Neuronal stem cell (in vitro differentiated cells): ENCODE measurements at regions not wholly inside any gene's neighbourhood (a gene's known extent, or its start where the extent isn't known, plus 50 kb on each side); places are given as distances from the start of the nearest gene placed in this dataset.

Experiments
- DNase-seq: peaks from one replicate; pipeline ENCODE4 v3.0.0-alpha.2; 2013; ENCODE audit warnings: low spot score
- H2AFZ ChIP-seq: one replicate; pipeline ENCODE4 v1.6.1; 2013; ENCODE audit warnings: mild to moderate bottlenecking, low read length, inconsistent platforms
- H2AK5ac ChIP-seq: 2 replicates; pipeline ENCODE4 v1.6.1; 2013; ENCODE audit warnings: low read depth, mild to moderate bottlenecking, inconsistent platforms, low read length, moderate library complexity, mixed read lengths
- H2BK120ac ChIP-seq: 2 replicates; pipeline ENCODE4 v1.6.1; 2013; ENCODE audit warnings: low read depth, mild to moderate bottlenecking, inconsistent platforms, low read length, moderate library complexity, mixed read lengths
- H2BK12ac ChIP-seq: one replicate; pipeline ENCODE4 v1.6.1; 2013; ENCODE audit warnings: low read length, inconsistent platforms
- H2BK15ac ChIP-seq: 2 replicates; pipeline ENCODE4 v1.6.1; 2013; ENCODE audit warnings: mild to moderate bottlenecking, low read length, inconsistent platforms, mixed read lengths
- H2BK5ac ChIP-seq: one replicate; pipeline ENCODE4 v1.6.1; 2013; ENCODE audit warnings: inconsistent platforms, mild to moderate bottlenecking, low read length, moderate library complexity
- H3K14ac ChIP-seq: one replicate; pipeline ENCODE4 v1.6.1; 2013; ENCODE audit warnings: low read length, inconsistent platforms
- H3K18ac ChIP-seq: 2 replicates; pipeline ENCODE4 v1.6.1; 2013; ENCODE audit warnings: low read length, inconsistent platforms
- H3K23ac ChIP-seq: 2 replicates; pipeline ENCODE4 v1.6.1; 2013; ENCODE audit warnings: low read depth, mild to moderate bottlenecking, mixed read lengths, low read length, inconsistent platforms; ENCODE audit not compliant: poor library complexity
- H3K27ac ChIP-seq: replicated peaks from 3 replicates; pipeline ENCODE4 v1.5.1; 2013; ENCODE audit warnings: low read length, inconsistent platforms
- H3K27me3 ChIP-seq, 3 experiments: 2 replicates each; pipeline ENCODE4 v1.6.1; 2013; ENCODE audit warnings: low read length in 3 of 3, mild to moderate bottlenecking in 2 of 3, inconsistent platforms in 1 of 3, low read depth in 1 of 3, mixed read lengths in 1 of 3, moderate library complexity in 1 of 3; ENCODE audit not compliant: control insufficient read depth in 3 of 3, insufficient read depth in 3 of 3
- H3K36me3 ChIP-seq, 2 donors: replicated peaks in 1 of 2; 2 replicates each; pipeline ENCODE4 v1.6.1; 2013; ENCODE audit warnings: low read length in 2 of 2; ENCODE audit not compliant: control insufficient read depth in 2 of 2, insufficient read depth in 2 of 2
- H3K4ac ChIP-seq: 2 replicates; pipeline ENCODE4 v1.6.1; 2013; ENCODE audit warnings: inconsistent platforms, mild to moderate bottlenecking, low read length, moderate library complexity
- H3K4me1 ChIP-seq, 2 donors: 1 replicate in 1 of 2; 2 replicates in 1 of 2; pipeline ENCODE4 v1.6.1; 2013; ENCODE audit warnings: low read length in 2 of 2, low read depth in 1 of 2; ENCODE audit not compliant: control insufficient read depth in 2 of 2, insufficient read depth in 1 of 2
- H3K4me2 ChIP-seq: one replicate; pipeline ENCODE4 v1.6.1; 2013; ENCODE audit warnings: mild to moderate bottlenecking, low read length, inconsistent platforms; ENCODE audit not compliant: insufficient read depth, poor library complexity, severe bottlenecking
- H3K4me3 ChIP-seq, 2 donors: 2 replicates each; pipeline ENCODE4 v1.5.1; 2013; ENCODE audit warnings: low read length in 2 of 2, mild to moderate bottlenecking in 2 of 2, inconsistent platforms in 1 of 2, moderate library complexity in 1 of 2
- H3K79me1 ChIP-seq: one replicate; pipeline ENCODE4 v1.6.1; 2013; ENCODE audit warnings: low read depth, mild to moderate bottlenecking, inconsistent platforms, low read length, moderate library complexity
- H3K9ac ChIP-seq: one replicate; pipeline ENCODE4 v1.6.1; 2013; ENCODE audit warnings: mild to moderate bottlenecking, low read depth, low read length, inconsistent platforms; ENCODE audit not compliant: poor library complexity
- H3K9me3 ChIP-seq, 2 donors: replicated peaks in 1 of 2; 2 replicates each; pipeline versions ENCODE3 to v1.6.1; 2013; ENCODE audit warnings: low read length in 2 of 2, mild to moderate bottlenecking in 2 of 2, inconsistent platforms in 1 of 2, low read depth in 1 of 2, mixed read lengths in 1 of 2, moderate library complexity in 1 of 2; ENCODE audit not compliant: control insufficient read depth in 2 of 2, insufficient read depth in 1 of 2
- H4K8ac ChIP-seq: one replicate; pipeline ENCODE4 v1.6.1; 2013; ENCODE audit warnings: low read depth, mild to moderate bottlenecking, inconsistent platforms, low read length, moderate library complexity
- H4K91ac ChIP-seq: one replicate; pipeline ENCODE4 v1.6.1; 2013; ENCODE audit warnings: low read length, low read depth, mild to moderate bottlenecking, inconsistent platforms; ENCODE audit not compliant: poor library complexity
- WGBS, 2 donors: extraction: QIAGEN DNeasy Blood & Tissue Kit; methylation state at CpG; one replicate each; pipeline ENCODE4 v1.1.7; 2013; ENCODE audit warnings: missing lambda C conversion rate in 2 of 2, mixed read lengths in 1 of 2; ENCODE audit not compliant: insufficient read length in 2 of 2, insufficient replicate concordance in 1 of 2; ENCODE audit errors: extremely low coverage in 2 of 2; 5-methylcytosine and 5-hydroxymethylcytosine counted together

DNA sequence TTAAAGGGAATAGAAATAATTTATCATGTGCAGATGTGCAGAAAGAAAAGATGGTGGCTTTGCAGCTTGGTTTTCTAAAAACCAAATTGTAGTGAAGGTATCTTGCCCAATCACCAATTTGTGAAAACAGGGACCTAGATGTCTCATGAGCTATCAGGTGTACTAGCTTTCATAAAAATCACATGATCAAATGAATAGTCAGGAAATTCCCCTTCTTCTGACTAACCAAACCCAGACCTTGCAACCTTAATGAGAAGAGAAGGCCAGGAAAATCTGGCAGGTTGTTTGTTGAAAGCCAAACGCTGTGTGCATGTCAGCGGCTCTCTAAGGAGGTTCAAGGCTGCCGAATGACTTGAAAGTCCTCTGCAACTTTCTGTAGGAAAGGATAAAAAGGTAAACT is 304.4 kb upstream of the NRP1 start:
- Histone ChIP-seq H3K4me1 (no peaks in the 10 kb centered on the region), H3K14ac (no peak overlapping the region), H3K18ac (no peak overlapping the region), H2BK120ac (no peak overlapping the region), H2BK15ac (no peak overlapping the region), H3K4ac (no peak overlapping the region), H2BK5ac (no peak overlapping the region), H2AFZ (no peak overlapping the region), H4K8ac (no peak overlapping the region), H3K36me3 (no peaks in the 10 kb centered on the region), H3K9ac (no peak overlapping the region), H3K27ac (no peak overlapping the region), H3K79me1 (no peaks in the 10 kb centered on the region), H3K23ac (no peak overlapping the region), H3K9me3 (peaks cover 0 to 4% of the 10 kb centered on the region in 2 donors), H3K27me3 (no peaks in the 10 kb centered on the region), H3K4me3 (no peak overlapping the region), H2AK5ac (no peak overlapping the region), H2BK12ac (no peak overlapping the region), H3K4me2 (no peak overlapping the region), H4K91ac (no peak overlapping the region)
- DNase-seq: no peak
- WGBS, 2 donors: no CpG with 5 or more reads among the region's 3 CpGs

DNA sequence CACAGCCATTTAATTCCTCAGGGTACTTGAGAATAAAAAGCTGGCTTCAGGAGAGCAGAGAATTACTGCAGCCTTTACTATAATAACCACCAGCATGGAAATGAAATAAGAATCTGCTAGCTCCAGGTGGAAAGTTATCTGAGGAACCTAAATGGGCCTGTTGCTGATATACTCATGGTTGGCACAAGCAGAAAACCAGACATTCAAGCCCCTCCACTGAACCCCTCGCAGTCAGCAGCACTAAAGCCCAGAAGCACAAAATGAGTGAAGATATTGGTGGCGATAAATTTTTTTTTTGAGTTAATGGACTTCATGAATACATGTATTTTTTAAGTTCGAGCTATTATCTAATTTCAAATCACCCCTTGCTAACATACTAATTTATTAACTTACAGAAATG is 303.9 kb upstream of the NRP1 start:
- no peaks in the 10 kb centered on the region for H3K79me1 ChIP-seq
- H3K27me3 ChIP-seq: no peaks in the 10 kb centered on the region
- H2BK120ac ChIP-seq: no peak overlapping the region
- no peak overlapping the region for H3K4me2 ChIP-seq
- H2AK5ac ChIP-seq: no peak overlapping the region
- no CpG with 5 or more reads among the region's 3 CpGs for WGBS, 2 donors
- no peak overlapping the region for H3K4ac ChIP-seq
- H3K18ac ChIP-seq: no peak overlapping the region
- no peak overlapping the region for H2BK12ac ChIP-seq
- no peak overlapping the region for H3K14ac ChIP-seq
- H4K91ac ChIP-seq: no peak overlapping the region
- H2BK5ac ChIP-seq: no peak overlapping the region
- H3K36me3 ChIP-seq: no peaks in the 10 kb centered on the region
- no peak overlapping the region for H2BK15ac ChIP-seq
- H4K8ac ChIP-seq: no peak overlapping the region
- no peak overlapping the region for H3K9ac ChIP-seq
- H3K9me3 ChIP-seq: peaks cover 0 to 4% of the 10 kb centered on the region in 2 donors
- H3K4me3 ChIP-seq: no peak overlapping the region
- H3K27ac ChIP-seq: no peak overlapping the region
- no peak for DNase-seq
- H3K4me1 ChIP-seq: no peaks in the 10 kb centered on the region
- H2AFZ ChIP-seq: no peak overlapping the region
- no peak overlapping the region for H3K23ac ChIP-seq

DNA sequence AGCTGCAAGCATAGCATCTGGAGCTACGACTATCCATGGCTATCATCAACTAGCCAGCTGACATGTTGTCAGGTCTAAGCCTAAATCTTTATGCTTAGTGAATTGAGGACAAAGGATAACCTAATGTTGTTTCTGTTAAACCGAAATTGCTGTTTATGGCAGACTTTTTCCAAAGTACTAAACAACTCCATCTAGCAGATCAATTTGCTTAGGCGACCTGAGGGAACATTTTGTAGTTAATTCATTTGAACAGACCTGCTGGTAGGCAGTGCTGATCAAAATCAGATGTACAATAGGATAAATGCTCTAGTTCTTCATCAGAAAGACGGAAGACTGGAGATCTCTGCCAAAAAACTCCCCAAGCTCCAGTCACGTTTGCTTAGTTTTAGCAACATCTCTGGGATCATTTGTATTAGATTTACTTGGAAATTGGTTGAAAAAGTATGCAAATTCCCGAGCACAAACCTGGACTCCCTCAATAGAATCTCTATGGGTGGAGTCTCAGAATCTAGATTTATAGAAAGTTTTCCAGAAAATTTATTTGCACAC is 301.6 kb upstream of the NRP1 start:
- H2BK12ac ChIP-seq: no peak overlapping the region
- WGBS, 2 donors: no CpG with 5 or more reads among the region's 6 CpGs
- no peak overlapping the region for H3K27ac ChIP-seq
- H3K14ac ChIP-seq: no peak overlapping the region
- H3K79me1 ChIP-seq: no peaks in the 10 kb centered on the region
- no peak overlapping the region for H2BK15ac ChIP-seq
- H3K9me3 ChIP-seq: peaks cover 0 to 4% of the 10 kb centered on the region in 2 donors
- DNase-seq: no peak
- H3K4ac ChIP-seq: no peak overlapping the region
- H2BK120ac ChIP-seq: no peak overlapping the region
- no peak overlapping the region for H3K4me2 ChIP-seq
- no peaks in the 10 kb centered on the region for H3K27me3 ChIP-seq
- no peak overlapping the region for H3K9ac ChIP-seq
- no peak overlapping the region for H4K8ac ChIP-seq
- no peak overlapping the region for H4K91ac ChIP-seq
- H2AFZ ChIP-seq: no peak overlapping the region
- H3K4me3 ChIP-seq: no peak overlapping the region
- H3K36me3 ChIP-seq: no peaks in the 10 kb centered on the region
- H2AK5ac ChIP-seq: no peak overlapping the region
- no peak overlapping the region for H3K18ac ChIP-seq
- no peak overlapping the region for H3K23ac ChIP-seq
- H3K4me1 ChIP-seq: no peaks in the 10 kb centered on the region
- H2BK5ac ChIP-seq: no peak overlapping the region

DNA sequence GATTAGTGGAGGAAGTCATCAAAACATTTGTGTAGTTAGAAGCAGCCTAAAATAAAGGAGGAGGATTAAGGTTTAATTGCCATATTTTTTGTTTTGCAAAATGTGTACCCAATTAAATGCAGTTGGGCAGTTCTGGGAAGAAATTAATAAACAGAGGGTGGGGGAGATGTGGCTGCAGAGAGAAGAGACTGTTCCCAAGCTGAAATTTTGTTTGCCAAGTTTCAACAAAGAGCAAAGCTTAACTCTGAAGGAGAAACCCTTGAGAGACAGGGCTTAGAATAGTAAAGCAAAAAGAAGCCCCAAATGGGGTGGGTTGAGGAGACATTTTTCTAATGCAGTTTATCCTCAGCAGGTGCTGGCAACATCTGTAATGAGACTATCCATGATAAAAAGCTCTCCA is 298.0 kb upstream of the NRP1 start:
- no peak overlapping the region for H3K27ac ChIP-seq
- H3K36me3 ChIP-seq: no peaks in the 10 kb centered on the region
- no peak overlapping the region for H4K91ac ChIP-seq
- no peak overlapping the region for H2BK15ac ChIP-seq
- H3K79me1 ChIP-seq: no peaks in the 10 kb centered on the region
- H3K4me2 ChIP-seq: no peak overlapping the region
- peaks cover 0 to 4% of the 10 kb centered on the region in 2 donors for H3K4me1 ChIP-seq
- H2AK5ac ChIP-seq: no peak overlapping the region
- no peak overlapping the region for H2BK120ac ChIP-seq
- H3K14ac ChIP-seq: no peak overlapping the region
- no peak overlapping the region for H3K4me3 ChIP-seq
- no peak overlapping the region for H2BK5ac ChIP-seq
- H3K27me3 ChIP-seq: no peaks in the 10 kb centered on the region
- H2AFZ ChIP-seq: no peak overlapping the region
- H4K8ac ChIP-seq: no peak overlapping the region
- no peak overlapping the region for H3K4ac ChIP-seq
- no peak overlapping the region for H3K18ac ChIP-seq
- H3K9ac ChIP-seq: no peak overlapping the region
- H3K9me3 ChIP-seq: no peaks in the 10 kb centered on the region
- DNase-seq: no peak
- H3K23ac ChIP-seq: no peak overlapping the region
- H2BK12ac ChIP-seq: no peak overlapping the region
